WTC11 (cell line): ENCODE measurements at regions not wholly inside any gene's neighbourhood (a gene's known extent, or its start where the extent isn't known, plus 50 kb on each side); places are given as distances from the start of the nearest gene placed in this dataset.

Source experiments
- ATAC-seq: fragments of 200-7000 bp; cut with Tn5 transposase; 2 replicates; pipeline ENCODE4 v1.10.0; 2021; ENCODE audit warnings: mild to moderate bottlenecking, moderate library complexity
- CTCF ChIA-PET: fragments of 300-600 bp; sonication (Branson Sonifier 250); formaldehyde crosslinking; loops from one replicate; lab custom pipeline; 2021; ENCODE audit warnings: antibody characterized with exemption; lab: Charles Lee
- POLR2A ChIA-PET: fragments of 350-600 bp; sonication (Branson Sonifier 250); formaldehyde crosslinking; loops from one replicate; lab custom pipeline; 2021; ENCODE audit warnings: antibody characterized with exemption; lab: Charles Lee
- DNase-seq: peaks from one replicate; pipeline ENCODE4 v3.0.0; 2021; ENCODE audit warnings: low spot score
- H3K27ac Mint-ChIP-seq: 2 replicates; pipeline ENCODE4 v1.8.0; 2021; ENCODE audit warnings: mixed read lengths
- H3K27me3 Mint-ChIP-seq: 2 replicates; pipeline ENCODE4 v1.8.0; 2021; ENCODE audit warnings: low read depth, mild to moderate bottlenecking, moderate library complexity, mixed read lengths
- H3K36me3 Mint-ChIP-seq: 2 replicates; pipeline ENCODE4 v1.8.0; 2021; ENCODE audit warnings: mixed read lengths
- H3K4me1 Mint-ChIP-seq: 2 replicates; pipeline ENCODE4 v1.8.0; 2022; ENCODE audit warnings: mixed read lengths
- H3K4me3 Mint-ChIP-seq: 2 replicates; pipeline ENCODE4 v1.8.0; 2021; ENCODE audit warnings: mild to moderate bottlenecking, moderate library complexity, mixed read lengths
- H3K9me3 Mint-ChIP-seq: 2 replicates; pipeline ENCODE4 v1.8.0; 2021; ENCODE audit warnings: mixed read lengths
- ATF1 ChIP-seq: sonication (generic); formaldehyde crosslinking; IDR thresholded peaks from 2 replicates; pipeline ENCODE4 v1.8.1; 2023; ENCODE audit warnings: mild to moderate bottlenecking, moderate library complexity, missing genetic modification reagents
- CREB1 ChIP-seq: sonication (generic); formaldehyde crosslinking; IDR thresholded peaks from 2 replicates; pipeline ENCODE4 v1.8.0; 2023; ENCODE audit warnings: mild to moderate bottlenecking, missing genetic modification reagents
- GABPB1 ChIP-seq: sonication (generic); formaldehyde crosslinking; IDR thresholded peaks from 2 replicates; pipeline ENCODE4 v1.8.1; 2023; ENCODE audit warnings: mild to moderate bottlenecking, missing genetic modification reagents
- GRHL2 ChIP-seq: fragments of 250-450 bp; sonication (Bioruptor Pico); IDR thresholded peaks from 2 replicates; pipeline ENCODE4 v1.8.0; 2022; ENCODE audit warnings: mild to moderate bottlenecking, moderate library complexity; ENCODE audit not compliant: insufficient replicate concordance, severe bottlenecking
- GTF2I ChIP-seq: fragments of 250-450 bp; sonication (Bioruptor Pico); conservative IDR thresholded peaks from 2 replicates; pipeline ENCODE4 v1.4.0; 2021; ENCODE audit warnings: mild to moderate bottlenecking
- JAZF1 ChIP-seq: fragments of 250-450 bp; sonication (Bioruptor Pico); IDR thresholded peaks from 2 replicates; pipeline ENCODE4 v1.9.0; 2021; ENCODE audit warnings: moderate library complexity, mild to moderate bottlenecking, inconsistent platforms
- NFATC4 ChIP-seq: fragments of 250-450 bp; sonication (Bioruptor Pico); IDR thresholded peaks from 2 replicates; pipeline ENCODE4 v1.9.0; 2021; ENCODE audit warnings: mild to moderate bottlenecking
- NR1H2 ChIP-seq: sonication (generic); formaldehyde crosslinking; IDR thresholded peaks from 2 replicates; pipeline ENCODE4 v1.9.0; 2021; ENCODE audit warnings: mild to moderate bottlenecking, moderate library complexity, missing genetic modification reagents
- NR3C1 ChIP-seq: sonication (generic); formaldehyde crosslinking; conservative IDR thresholded peaks from 2 replicates; pipeline ENCODE4 v1.8.1; 2023; ENCODE audit warnings: low read depth, mild to moderate bottlenecking, missing genetic modification reagents
- TP53 ChIP-seq: sonication (generic); formaldehyde crosslinking; IDR thresholded peaks from 2 replicates; pipeline ENCODE4 v1.8.1; 2023; ENCODE audit warnings: mild to moderate bottlenecking, missing genetic modification reagents
- ZNF232 ChIP-seq: sonication (generic); formaldehyde crosslinking; IDR thresholded peaks from 2 replicates; pipeline ENCODE4 v1.8.0; 2022; ENCODE audit warnings: mild to moderate bottlenecking, missing genetic modification reagents
- ZNF263 ChIP-seq: sonication (generic); formaldehyde crosslinking; IDR thresholded peaks from 2 replicates; pipeline ENCODE4 v1.8.1; 2022; ENCODE audit warnings: low read depth, mild to moderate bottlenecking, moderate library complexity, missing genetic modification reagents
- ZNF416 ChIP-seq: fragments of 250-450 bp; sonication (Bioruptor Pico); IDR thresholded peaks from 2 replicates; pipeline ENCODE4 v1.9.0; 2021; ENCODE audit warnings: mild to moderate bottlenecking, inconsistent platforms
- TF ChIP-seq, protein P1 (sequence below): fragments of 200-600 bp; IDR thresholded peaks from 2 replicates; pipeline ENCODE4 v1.8.0; 2022; ENCODE audit warnings: antibody characterized with exemption
- TF ChIP-seq, protein P2 (sequence below): sonication (generic); formaldehyde crosslinking; IDR thresholded peaks from 2 replicates; pipeline ENCODE4 v1.8.0; 2022; ENCODE audit warnings: mild to moderate bottlenecking, missing genetic modification reagents
- TF ChIP-seq, protein P3 (sequence below): sonication (generic); formaldehyde crosslinking; conservative IDR thresholded peaks from 2 replicates; pipeline ENCODE4 v1.8.1; 2023; ENCODE audit warnings: mild to moderate bottlenecking, low read depth, missing genetic modification reagents, moderate library complexity
- TF ChIP-seq, protein P4 (sequence below): sonication (generic); formaldehyde crosslinking; IDR thresholded peaks from 2 replicates; pipeline ENCODE4 v1.8.1; 2022; ENCODE audit warnings: mild to moderate bottlenecking, moderate library complexity, missing genetic modification reagents
- TF ChIP-seq, protein P5 (sequence below): fragments of 250-450 bp; sonication (Bioruptor Pico); IDR thresholded peaks from 2 replicates; pipeline ENCODE4 v1.9.0; 2021; ENCODE audit warnings: mild to moderate bottlenecking
- TF ChIP-seq, protein P6 (sequence below): sonication (generic); formaldehyde crosslinking; IDR thresholded peaks from 2 replicates; pipeline ENCODE4 v1.8.1; 2023; ENCODE audit warnings: mild to moderate bottlenecking, moderate library complexity, missing genetic modification reagents
- TF ChIP-seq, protein P7 (sequence below): sonication (generic); formaldehyde crosslinking; IDR thresholded peaks from 2 replicates; pipeline ENCODE4 v1.8.0; 2022; ENCODE audit warnings: missing genetic modification reagents

DNA sequence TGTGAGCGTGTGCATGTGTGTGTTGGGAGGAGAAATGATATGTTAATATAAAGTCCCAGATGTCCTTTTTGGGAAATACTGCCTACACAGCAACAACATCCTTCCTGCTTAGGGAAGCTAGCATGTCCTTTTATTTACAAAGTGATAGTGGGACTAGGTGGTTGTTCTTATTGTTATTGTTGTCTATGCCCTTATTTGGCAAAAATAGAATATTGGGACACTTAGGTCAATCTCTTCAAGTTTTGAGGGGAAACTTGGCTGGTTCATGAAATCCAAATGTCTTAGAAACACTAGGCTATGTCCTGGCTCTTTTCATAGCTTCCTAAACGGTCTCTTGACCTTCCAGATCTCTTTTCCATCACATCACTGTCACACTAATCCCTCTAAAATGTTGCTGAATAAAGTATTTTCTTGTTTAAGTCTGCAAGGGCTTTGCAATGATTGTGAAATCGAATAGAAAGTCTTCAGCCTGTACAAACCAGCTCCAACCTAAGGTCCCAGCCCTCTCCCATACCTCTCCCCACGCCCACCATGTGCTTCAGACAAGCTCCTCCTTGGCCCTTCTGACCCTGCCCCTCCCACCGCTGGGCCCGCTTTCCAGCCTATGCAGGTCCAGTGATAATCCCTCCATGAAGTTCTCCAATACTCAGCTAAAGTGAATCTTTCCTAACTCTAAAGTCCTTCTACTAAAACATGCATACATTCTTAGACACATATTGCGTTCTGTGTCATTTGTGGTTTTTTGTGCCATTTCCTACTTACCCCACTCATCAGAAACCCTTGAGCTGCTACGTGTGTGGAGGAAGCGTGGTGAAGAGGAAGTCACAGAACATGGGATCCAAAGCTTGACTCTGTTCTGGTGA, 205.1 kb downstream of the LY86 start (continued):
- TF ChIP-seq, protein P1, sequence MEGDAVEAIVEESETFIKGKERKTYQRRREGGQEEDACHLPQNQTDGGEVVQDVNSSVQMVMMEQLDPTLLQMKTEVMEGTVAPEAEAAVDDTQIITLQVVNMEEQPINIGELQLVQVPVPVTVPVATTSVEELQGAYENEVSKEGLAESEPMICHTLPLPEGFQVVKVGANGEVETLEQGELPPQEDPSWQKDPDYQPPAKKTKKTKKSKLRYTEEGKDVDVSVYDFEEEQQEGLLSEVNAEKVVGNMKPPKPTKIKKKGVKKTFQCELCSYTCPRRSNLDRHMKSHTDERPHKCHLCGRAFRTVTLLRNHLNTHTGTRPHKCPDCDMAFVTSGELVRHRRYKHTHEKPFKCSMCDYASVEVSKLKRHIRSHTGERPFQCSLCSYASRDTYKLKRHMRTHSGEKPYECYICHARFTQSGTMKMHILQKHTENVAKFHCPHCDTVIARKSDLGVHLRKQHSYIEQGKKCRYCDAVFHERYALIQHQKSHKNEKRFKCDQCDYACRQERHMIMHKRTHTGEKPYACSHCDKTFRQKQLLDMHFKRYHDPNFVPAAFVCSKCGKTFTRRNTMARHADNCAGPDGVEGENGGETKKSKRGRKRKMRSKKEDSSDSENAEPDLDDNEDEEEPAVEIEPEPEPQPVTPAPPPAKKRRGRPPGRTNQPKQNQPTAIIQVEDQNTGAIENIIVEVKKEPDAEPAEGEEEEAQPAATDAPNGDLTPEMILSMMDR, result no peak
- no peak for TF ChIP-seq GRHL2 (CRISPR knock-in tag)
- TF ChIP-seq ATF1 (CRISPR knock-in tag), result no peak
- no peak for TF ChIP-seq NFATC4
- TF ChIP-seq TP53 (CRISPR knock-in tag), result no peak
- TF ChIP-seq ZNF232 (CRISPR knock-in tag), result no peak
- TF ChIP-seq NR3C1, result no peak

DNA sequence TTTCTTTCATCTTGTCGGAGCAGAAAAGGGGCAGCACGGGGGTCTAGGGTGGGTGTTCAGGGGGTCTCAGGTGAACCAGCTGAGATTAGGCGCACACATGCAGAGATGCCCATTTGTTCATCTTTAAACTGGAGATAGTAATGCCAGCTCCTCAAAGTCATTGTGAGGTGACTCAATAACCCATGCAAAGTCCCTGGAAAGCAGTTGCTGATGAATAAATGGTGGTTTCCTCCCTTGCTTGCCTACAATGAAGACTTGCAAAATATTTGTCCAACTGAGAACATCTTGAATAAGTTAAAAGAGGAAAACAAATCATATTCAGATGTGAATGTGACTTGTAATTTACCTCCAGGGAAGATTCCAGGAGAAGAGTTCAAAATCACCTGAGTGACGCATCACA, 206.9 kb downstream of the LY86 start:
- TF ChIP-seq NR1H2 (CRISPR knock-in tag) (no peak), CREB1 (CRISPR knock-in tag) (no peak)
- TF ChIP-seq, protein P2, sequence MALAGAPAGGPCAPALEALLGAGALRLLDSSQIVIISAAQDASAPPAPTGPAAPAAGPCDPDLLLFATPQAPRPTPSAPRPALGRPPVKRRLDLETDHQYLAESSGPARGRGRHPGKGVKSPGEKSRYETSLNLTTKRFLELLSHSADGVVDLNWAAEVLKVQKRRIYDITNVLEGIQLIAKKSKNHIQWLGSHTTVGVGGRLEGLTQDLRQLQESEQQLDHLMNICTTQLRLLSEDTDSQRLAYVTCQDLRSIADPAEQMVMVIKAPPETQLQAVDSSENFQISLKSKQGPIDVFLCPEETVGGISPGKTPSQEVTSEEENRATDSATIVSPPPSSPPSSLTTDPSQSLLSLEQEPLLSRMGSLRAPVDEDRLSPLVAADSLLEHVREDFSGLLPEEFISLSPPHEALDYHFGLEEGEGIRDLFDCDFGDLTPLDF (CRISPR knock-in tag), result no peak
- TF ChIP-seq, protein P3, sequence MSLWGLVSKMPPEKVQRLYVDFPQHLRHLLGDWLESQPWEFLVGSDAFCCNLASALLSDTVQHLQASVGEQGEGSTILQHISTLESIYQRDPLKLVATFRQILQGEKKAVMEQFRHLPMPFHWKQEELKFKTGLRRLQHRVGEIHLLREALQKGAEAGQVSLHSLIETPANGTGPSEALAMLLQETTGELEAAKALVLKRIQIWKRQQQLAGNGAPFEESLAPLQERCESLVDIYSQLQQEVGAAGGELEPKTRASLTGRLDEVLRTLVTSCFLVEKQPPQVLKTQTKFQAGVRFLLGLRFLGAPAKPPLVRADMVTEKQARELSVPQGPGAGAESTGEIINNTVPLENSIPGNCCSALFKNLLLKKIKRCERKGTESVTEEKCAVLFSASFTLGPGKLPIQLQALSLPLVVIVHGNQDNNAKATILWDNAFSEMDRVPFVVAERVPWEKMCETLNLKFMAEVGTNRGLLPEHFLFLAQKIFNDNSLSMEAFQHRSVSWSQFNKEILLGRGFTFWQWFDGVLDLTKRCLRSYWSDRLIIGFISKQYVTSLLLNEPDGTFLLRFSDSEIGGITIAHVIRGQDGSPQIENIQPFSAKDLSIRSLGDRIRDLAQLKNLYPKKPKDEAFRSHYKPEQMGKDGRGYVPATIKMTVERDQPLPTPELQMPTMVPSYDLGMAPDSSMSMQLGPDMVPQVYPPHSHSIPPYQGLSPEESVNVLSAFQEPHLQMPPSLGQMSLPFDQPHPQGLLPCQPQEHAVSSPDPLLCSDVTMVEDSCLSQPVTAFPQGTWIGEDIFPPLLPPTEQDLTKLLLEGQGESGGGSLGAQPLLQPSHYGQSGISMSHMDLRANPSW, result no peak
- POLR2A ChIA-PET, result no interaction called here
- Mint-ChIP-seq H3K4me1 (peaks cover 8% of the 10 kb centered on the region), H3K27ac (no peak overlapping the region), H3K9me3 (no peaks in the 10 kb centered on the region), H3K4me3 (no peak overlapping the region), H3K36me3 (no peaks in the 10 kb centered on the region), H3K27me3 (peaks cover 3% of the 10 kb centered on the region; the same call in 1 of the 2 replicates)
- DNase-seq (no peak), ATAC-seq (no peak)
- CTCF ChIA-PET, result interaction anchor here (1.2 kb wide), 1 partner anchor 451 kb away, joined by 4 read pairs; no protein-coding TSS in a partner anchor

DNA sequence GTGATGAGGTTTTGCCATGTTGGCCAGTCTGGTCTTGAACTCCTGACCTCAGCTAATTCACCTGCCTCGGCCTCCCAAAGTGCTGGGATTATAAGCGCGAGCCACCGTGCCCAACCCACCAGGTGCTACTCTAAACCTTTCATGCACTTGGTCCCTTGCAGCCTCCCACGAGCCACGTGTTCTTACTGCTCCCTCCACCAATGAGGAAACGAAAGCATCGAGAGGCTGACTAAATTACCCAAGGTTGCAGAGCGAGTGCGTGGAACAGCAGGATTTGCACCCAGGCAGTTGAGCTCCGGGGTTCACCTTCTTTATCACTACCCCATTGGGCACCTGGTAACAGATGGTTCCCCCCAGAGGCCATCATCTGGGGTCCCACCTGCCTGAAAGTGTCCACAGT, 208.3 kb downstream of the LY86 start:
- no peak overlapping the region for H3K4me3 Mint-ChIP-seq
- H3K9me3 Mint-ChIP-seq, result no peaks in the 10 kb centered on the region
- peaks cover 3% of the 10 kb centered on the region; the same call in 1 of the 2 replicates for H3K27me3 Mint-ChIP-seq
- ATAC-seq (no peak), DNase-seq (no peak)
- ChIA-PET POLR2A (no interaction called here), CTCF (no interaction called here)
- H3K4me1 Mint-ChIP-seq, result peaks cover 8% of the 10 kb centered on the region
- no peaks in the 10 kb centered on the region for H3K36me3 Mint-ChIP-seq
- H3K27ac Mint-ChIP-seq, result no peak overlapping the region
- TF ChIP-seq, protein P4, sequence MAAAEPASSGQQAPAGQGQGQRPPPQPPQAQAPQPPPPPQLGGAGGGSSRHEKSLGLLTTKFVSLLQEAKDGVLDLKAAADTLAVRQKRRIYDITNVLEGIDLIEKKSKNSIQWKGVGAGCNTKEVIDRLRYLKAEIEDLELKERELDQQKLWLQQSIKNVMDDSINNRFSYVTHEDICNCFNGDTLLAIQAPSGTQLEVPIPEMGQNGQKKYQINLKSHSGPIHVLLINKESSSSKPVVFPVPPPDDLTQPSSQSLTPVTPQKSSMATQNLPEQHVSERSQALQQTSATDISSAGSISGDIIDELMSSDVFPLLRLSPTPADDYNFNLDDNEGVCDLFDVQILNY (CRISPR knock-in tag), result no peak
- TF ChIP-seq JAZF1 (CRISPR knock-in tag), result no peak
- TF ChIP-seq, protein P5, sequence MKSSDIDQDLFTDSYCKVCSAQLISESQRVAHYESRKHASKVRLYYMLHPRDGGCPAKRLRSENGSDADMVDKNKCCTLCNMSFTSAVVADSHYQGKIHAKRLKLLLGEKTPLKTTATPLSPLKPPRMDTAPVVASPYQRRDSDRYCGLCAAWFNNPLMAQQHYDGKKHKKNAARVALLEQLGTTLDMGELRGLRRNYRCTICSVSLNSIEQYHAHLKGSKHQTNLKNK (CRISPR knock-in tag), result no peak
- no peak for TF ChIP-seq ZNF263 (CRISPR knock-in tag)
- TF ChIP-seq, protein P6, sequence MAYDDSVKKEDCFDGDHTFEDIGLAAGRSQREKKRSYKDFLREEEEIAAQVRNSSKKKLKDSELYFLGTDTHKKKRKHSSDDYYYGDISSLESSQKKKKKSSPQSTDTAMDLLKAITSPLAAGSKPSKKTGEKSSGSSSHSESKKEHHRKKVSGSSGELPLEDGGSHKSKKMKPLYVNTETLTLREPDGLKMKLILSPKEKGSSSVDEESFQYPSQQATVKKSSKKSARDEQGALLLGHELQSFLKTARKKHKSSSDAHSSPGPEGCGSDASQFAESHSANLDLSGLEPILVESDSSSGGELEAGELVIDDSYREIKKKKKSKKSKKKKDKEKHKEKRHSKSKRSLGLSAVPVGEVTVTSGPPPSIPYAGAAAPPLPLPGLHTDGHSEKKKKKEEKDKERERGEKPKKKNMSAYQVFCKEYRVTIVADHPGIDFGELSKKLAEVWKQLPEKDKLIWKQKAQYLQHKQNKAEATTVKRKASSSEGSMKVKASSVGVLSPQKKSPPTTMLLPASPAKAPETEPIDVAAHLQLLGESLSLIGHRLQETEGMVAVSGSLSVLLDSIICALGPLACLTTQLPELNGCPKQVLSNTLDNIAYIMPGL, result no peak
- TF ChIP-seq ZNF416, result no peak
- TF ChIP-seq, protein P7, sequence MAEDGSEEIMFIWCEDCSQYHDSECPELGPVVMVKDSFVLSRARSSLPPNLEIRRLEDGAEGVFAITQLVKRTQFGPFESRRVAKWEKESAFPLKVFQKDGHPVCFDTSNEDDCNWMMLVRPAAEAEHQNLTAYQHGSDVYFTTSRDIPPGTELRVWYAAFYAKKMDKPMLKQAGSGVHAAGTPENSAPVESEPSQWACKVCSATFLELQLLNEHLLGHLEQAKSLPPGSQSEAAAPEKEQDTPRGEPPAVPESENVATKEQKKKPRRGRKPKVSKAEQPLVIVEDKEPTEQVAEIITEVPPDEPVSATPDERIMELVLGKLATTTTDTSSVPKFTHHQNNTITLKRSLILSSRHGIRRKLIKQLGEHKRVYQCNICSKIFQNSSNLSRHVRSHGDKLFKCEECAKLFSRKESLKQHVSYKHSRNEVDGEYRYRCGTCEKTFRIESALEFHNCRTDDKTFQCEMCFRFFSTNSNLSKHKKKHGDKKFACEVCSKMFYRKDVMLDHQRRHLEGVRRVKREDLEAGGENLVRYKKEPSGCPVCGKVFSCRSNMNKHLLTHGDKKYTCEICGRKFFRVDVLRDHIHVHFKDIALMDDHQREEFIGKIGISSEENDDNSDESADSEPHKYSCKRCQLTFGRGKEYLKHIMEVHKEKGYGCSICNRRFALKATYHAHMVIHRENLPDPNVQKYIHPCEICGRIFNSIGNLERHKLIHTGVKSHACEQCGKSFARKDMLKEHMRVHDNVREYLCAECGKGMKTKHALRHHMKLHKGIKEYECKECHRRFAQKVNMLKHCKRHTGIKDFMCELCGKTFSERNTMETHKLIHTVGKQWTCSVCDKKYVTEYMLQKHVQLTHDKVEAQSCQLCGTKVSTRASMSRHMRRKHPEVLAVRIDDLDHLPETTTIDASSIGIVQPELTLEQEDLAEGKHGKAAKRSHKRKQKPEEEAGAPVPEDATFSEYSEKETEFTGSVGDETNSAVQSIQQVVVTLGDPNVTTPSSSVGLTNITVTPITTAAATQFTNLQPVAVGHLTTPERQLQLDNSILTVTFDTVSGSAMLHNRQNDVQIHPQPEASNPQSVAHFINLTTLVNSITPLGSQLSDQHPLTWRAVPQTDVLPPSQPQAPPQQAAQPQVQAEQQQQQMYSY (CRISPR knock-in tag), result no peak
- no peak for TF ChIP-seq GABPB1 (CRISPR knock-in tag)
- no peak for TF ChIP-seq GTF2I
- no peak for TF ChIP-seq CREB1 (CRISPR knock-in tag)
